22Rv1 (cell line): ENCODE measurements at regions not wholly inside any gene's neighbourhood (a gene's known extent, or its start where the extent isn't known, plus 50 kb on each side); places are given as distances from the start of the nearest gene placed in this dataset.

Source experiments
- ZFX ChIP-seq: fragments of 450-650 bp; IDR thresholded peaks from 2 replicates; pipeline ENCODE4 v1.6.1; 2017; ENCODE audit warnings: antibody characterized with exemption, borderline replicate concordance
- TF ChIP-seq, protein P1 (sequence below): fragments of 450-650 bp; IDR thresholded peaks from 2 replicates; pipeline ENCODE4 v1.5.1; 2017; ENCODE audit warnings: mild to moderate bottlenecking

DNA sequence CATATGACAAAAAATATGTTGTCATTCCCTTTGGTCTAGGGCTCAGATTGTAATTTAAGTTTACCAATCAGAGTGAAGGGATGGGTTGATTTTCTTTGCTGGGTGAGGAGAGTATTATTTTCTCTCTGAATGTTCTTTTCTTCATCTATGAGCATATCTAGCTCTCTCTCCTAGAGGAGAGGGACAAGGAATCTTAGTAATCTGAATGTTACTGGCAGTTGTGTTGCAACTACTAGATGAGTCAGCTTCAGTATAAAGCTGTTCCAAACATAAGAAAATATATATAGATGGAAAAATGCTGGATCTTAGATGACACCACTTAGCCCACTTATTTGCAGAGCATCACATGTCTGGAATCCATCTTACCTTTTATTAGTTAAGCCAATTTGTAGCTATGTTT, 259.3 kb downstream of the TUSC1 start:
- TF ChIP-seq, protein P1, sequence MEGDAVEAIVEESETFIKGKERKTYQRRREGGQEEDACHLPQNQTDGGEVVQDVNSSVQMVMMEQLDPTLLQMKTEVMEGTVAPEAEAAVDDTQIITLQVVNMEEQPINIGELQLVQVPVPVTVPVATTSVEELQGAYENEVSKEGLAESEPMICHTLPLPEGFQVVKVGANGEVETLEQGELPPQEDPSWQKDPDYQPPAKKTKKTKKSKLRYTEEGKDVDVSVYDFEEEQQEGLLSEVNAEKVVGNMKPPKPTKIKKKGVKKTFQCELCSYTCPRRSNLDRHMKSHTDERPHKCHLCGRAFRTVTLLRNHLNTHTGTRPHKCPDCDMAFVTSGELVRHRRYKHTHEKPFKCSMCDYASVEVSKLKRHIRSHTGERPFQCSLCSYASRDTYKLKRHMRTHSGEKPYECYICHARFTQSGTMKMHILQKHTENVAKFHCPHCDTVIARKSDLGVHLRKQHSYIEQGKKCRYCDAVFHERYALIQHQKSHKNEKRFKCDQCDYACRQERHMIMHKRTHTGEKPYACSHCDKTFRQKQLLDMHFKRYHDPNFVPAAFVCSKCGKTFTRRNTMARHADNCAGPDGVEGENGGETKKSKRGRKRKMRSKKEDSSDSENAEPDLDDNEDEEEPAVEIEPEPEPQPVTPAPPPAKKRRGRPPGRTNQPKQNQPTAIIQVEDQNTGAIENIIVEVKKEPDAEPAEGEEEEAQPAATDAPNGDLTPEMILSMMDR = no peak
- TF ChIP-seq ZFX = no peak
